ENCODE measurements at regions not wholly inside any gene's neighbourhood (a gene's known extent, or its start where the extent isn't known, plus 50 kb on each side); places are given as distances from the start of the nearest gene placed in this dataset.

DNA sequence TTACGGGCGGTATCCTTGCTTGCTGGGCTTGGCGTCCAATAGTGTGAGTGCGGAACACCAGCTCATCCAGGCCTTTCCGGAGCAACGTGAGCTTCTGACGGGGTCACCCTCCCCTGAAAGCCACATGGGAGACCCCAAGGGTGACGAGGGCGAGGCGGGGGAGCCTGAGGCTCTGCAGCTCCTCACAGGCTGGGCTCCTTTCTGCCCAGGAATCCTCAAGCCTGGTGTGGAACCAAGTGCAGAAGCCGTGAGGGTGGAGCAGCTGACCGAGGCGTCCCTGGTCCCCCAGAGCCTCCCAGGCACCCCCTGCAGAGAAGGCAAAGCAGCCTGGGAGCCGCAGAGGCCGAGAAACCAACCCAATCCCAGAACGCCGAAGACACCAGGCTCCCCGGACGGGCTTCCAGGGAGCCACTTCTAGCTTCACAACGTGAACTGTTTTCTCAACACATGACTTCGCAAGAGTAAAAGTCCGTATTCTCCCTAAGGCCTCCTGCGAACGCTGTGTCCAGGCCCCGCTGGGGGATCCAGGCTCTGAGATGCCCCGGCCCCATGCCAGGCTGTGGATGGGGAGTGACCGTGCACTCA, 530.3 kb downstream of the BRD1 start:
- CTCF ChIA-PET: no interaction called here
- POLR2A ChIA-PET (ENCODE audit: unreplicated experiment): no interaction called here
- H2AK9ac ChIP-seq (replicated peaks; ENCODE audit: low read depth, low read length, poor library complexity): no peak overlapping the region
- no peak overlapping the region for H2AK5ac ChIP-seq (ENCODE audit: low read depth, low read length)
- peaks cover 73% of the 10 kb centered on the region for H3K9me3 ChIP-seq (ENCODE audit: control insufficient read depth, insufficient read depth, low read length)
- no peak overlapping the region for H4K91ac ChIP-seq (ENCODE audit: insufficient read depth, low read depth, low read length)
- no peaks in the 10 kb centered on the region for H3K79me1 ChIP-seq (ENCODE audit: low read depth in 1 of 2, low read length in 2 of 2)
- H3K56ac ChIP-seq (ENCODE audit: extremely low read depth, insufficient read depth, low read length): no peak overlapping the region
- BruUV-seq (replicated peaks): no TSS peak
- no peaks in the 10 kb centered on the region for H3K4me1 ChIP-seq (ENCODE audit: control insufficient read depth, insufficient read depth, low read length)
- no peak overlapping the region for H3K4me2 ChIP-seq (ENCODE audit: low read depth, low read length)
- H3K9me1 ChIP-seq (ENCODE audit: insufficient read depth, low read length): no peaks in the 10 kb centered on the region
- intact Hi-C loops (cut with micrococcal nuclease): no loop called here
- no peak overlapping the region for H2AFZ ChIP-seq (replicated peaks; ENCODE audit: low read length, poor library complexity)
- WGBS, 2 experiments (ENCODE audit: extremely low coverage in 2 of 2, insufficient read length in 1 of 2): 74% methylated on average over 14 of the region's 27 CpGs; no CpG with 5 or more reads in 1 of the 2 experiments
- no peak overlapping the region for H2BK5ac ChIP-seq (ENCODE audit: low read depth, low read length, poor library complexity, severe bottlenecking)
- no peak overlapping the region for H4K8ac ChIP-seq (ENCODE audit: low read depth in 2 of 2, low read length in 2 of 2)
- no peak overlapping the region for H2BK120ac ChIP-seq (ENCODE audit: low read depth, low read length)
- H3K4ac ChIP-seq (ENCODE audit: low read depth, low read length): no peak overlapping the region
- H3K36me3 ChIP-seq (ENCODE audit: control insufficient read depth, insufficient read depth, low read length): no peaks in the 10 kb centered on the region
- DNase-seq: no peak
- dilution Hi-C loops (cut with HindIII; ENCODE audit: low sequenced_read_pairs, unreplicated experiment): no loop called here
- H3K18ac ChIP-seq (ENCODE audit: low read depth, low read length): no peak overlapping the region
- TF ChIP-seq FOS (IDR thresholded peaks at IDR 0.05; ENCODE audit: low read depth, low read length): no peak
- no peak for TF ChIP-seq MXI1 (IDR thresholded peaks at IDR 0.05; ENCODE audit: borderline replicate concordance, low read depth, low read length)
- TF ChIP-seq NFE2L2 (IDR thresholded peaks at IDR 0.05; ENCODE audit: low read depth, low read length): no peak
- TF ChIP-seq SMC3 (IDR thresholded peaks at IDR 0.05; ENCODE audit: low read depth, low read length): no peak
- no peak for TF ChIP-seq MAZ (IDR thresholded peaks at IDR 0.05; ENCODE audit: borderline replicate concordance, low read depth, low read length)
- TF ChIP-seq CEBPB (IDR thresholded peaks at IDR 0.05; ENCODE audit: low read depth, low read length): no peak
- TF ChIP-seq, protein P1, sequence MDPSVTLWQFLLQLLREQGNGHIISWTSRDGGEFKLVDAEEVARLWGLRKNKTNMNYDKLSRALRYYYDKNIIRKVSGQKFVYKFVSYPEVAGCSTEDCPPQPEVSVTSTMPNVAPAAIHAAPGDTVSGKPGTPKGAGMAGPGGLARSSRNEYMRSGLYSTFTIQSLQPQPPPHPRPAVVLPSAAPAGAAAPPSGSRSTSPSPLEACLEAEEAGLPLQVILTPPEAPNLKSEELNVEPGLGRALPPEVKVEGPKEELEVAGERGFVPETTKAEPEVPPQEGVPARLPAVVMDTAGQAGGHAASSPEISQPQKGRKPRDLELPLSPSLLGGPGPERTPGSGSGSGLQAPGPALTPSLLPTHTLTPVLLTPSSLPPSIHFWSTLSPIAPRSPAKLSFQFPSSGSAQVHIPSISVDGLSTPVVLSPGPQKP (IDR thresholded peaks at IDR 0.05; ENCODE audit: borderline replicate concordance, low read depth, low read length): no peak
- no peak for TF ChIP-seq RFX5 (IDR thresholded peaks at IDR 0.05; ENCODE audit: low read depth, low read length)
- TF ChIP-seq, protein P2, sequence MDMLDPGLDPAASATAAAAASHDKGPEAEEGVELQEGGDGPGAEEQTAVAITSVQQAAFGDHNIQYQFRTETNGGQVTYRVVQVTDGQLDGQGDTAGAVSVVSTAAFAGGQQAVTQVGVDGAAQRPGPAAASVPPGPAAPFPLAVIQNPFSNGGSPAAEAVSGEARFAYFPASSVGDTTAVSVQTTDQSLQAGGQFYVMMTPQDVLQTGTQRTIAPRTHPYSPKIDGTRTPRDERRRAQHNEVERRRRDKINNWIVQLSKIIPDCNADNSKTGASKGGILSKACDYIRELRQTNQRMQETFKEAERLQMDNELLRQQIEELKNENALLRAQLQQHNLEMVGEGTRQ (IDR thresholded peaks at IDR 0.05; ENCODE audit: low read depth, low read length): no peak
- no peak for TF ChIP-seq MAFK (IDR thresholded peaks at IDR 0.05; ENCODE audit: low read depth, low read length)
- no peak for TF ChIP-seq CHD1 (IDR thresholded peaks at IDR 0.05; ENCODE audit: low read depth, low read length)
- TF ChIP-seq POLR2A (IDR thresholded peaks at IDR 0.05; ENCODE audit: low read depth, low read length): no peak
- no peak for TF ChIP-seq BHLHE40 (IDR thresholded peaks at IDR 0.05; ENCODE audit: low read depth, low read length)
- TF ChIP-seq RAD21 (IDR thresholded peaks at IDR 0.05; ENCODE audit: low read length): no peak
- TF ChIP-seq RCOR1 (IDR thresholded peaks at IDR 0.05; ENCODE audit: insufficient replicate concordance, low read length): no peak
- TF ChIP-seq, protein P3, sequence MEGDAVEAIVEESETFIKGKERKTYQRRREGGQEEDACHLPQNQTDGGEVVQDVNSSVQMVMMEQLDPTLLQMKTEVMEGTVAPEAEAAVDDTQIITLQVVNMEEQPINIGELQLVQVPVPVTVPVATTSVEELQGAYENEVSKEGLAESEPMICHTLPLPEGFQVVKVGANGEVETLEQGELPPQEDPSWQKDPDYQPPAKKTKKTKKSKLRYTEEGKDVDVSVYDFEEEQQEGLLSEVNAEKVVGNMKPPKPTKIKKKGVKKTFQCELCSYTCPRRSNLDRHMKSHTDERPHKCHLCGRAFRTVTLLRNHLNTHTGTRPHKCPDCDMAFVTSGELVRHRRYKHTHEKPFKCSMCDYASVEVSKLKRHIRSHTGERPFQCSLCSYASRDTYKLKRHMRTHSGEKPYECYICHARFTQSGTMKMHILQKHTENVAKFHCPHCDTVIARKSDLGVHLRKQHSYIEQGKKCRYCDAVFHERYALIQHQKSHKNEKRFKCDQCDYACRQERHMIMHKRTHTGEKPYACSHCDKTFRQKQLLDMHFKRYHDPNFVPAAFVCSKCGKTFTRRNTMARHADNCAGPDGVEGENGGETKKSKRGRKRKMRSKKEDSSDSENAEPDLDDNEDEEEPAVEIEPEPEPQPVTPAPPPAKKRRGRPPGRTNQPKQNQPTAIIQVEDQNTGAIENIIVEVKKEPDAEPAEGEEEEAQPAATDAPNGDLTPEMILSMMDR (conservative IDR thresholded peaks at IDR 0.05; ENCODE audit: low read depth, low read length): no peak
- H4K5ac ChIP-seq (ENCODE audit: low read depth, low read length): no peak overlapping the region
- H3K23ac ChIP-seq (ENCODE audit: low read depth, low read length): no peak overlapping the region
- in situ Hi-C loops (cut with MboI; ENCODE audit: low sequenced_read_pairs): no loop called here
- H2BK15ac ChIP-seq (ENCODE audit: low read depth, low read length): no peak overlapping the region
- no peak overlapping the region for H2BK20ac ChIP-seq (ENCODE audit: low read depth, low read length)
- H3K27ac ChIP-seq (ENCODE audit: insufficient read depth, low read length): no peak overlapping the region
- H3K9ac ChIP-seq (ENCODE audit: low read depth, low read length): no peak overlapping the region
- no peaks in the 10 kb centered on the region for H3K27me3 ChIP-seq (ENCODE audit: control insufficient read depth, insufficient read depth, low read length)
- H3K4me3 ChIP-seq (ENCODE audit: insufficient read depth, low read depth, low read length): no peak overlapping the region
- H4K20me1 ChIP-seq (ENCODE audit: insufficient read depth, low read length): no peaks in the 10 kb centered on the region
- no peak overlapping the region for H3K14ac ChIP-seq (replicated peaks; ENCODE audit: low read depth, low read length)
- no peak for ATAC-seq (ENCODE audit: low read depth)

Measured in IMR-90 (cell line).